Skeletal muscle cell (primary cell): ENCODE measurements at regions not wholly inside any gene's neighbourhood (a gene's known extent, or its start where the extent isn't known, plus 50 kb on each side); places are given as distances from the start of the nearest gene placed in this dataset.

ENCODE experiments used
- DNase-seq: peaks from one replicate; pipeline ENCODE4 v3.0.0-alpha.2; 2010; ENCODE audit warnings: low read depth
- H3K4me3 ChIP-seq: 2 replicates; pipeline ENCODE4 v1.5.1; 2011; ENCODE audit warnings: low read depth, mild to moderate bottlenecking, control low read depth, low read length, moderate library complexity

DNA sequence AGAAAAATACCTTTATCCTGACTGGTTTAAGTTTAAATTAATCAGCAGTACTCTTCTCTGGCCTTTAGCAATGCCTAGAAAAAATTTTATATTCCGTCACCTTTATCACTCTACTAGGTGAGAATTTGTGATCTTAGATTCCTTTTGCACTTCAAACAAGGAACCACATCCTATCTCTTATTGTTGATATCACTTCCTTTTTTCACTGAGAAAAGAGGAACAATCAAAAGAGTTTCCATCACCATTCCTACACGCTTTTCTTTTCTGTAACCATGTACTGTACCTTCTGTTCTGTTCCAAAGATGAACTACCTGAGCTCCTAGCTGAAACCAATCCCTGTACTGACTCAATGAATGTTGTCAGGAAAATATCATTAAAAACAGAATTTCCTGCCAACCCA, 1379.0 kb upstream of the MIR17HG start:
- no peak for DNase-seq
- no peak overlapping the region for H3K4me3 ChIP-seq

DNA sequence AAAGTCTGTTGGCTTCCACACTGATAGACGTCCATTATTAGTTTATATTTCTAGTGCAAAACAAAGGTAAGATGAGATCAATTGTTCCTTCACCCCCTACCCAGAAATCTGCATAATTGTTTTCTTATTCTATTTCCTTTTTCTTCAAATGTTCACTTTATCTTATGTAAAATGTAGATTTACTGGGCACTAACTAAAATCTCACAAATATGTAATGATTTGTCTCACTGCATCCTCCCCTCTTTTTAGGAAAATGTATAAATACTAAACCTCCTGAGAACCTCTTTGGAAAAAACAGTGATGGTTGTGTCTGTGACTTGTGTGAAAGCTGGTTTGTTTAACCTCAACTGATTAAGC, 1377.2 kb upstream of the MIR17HG start:
- H3K4me3 ChIP-seq: no peak overlapping the region
- no peak for DNase-seq

DNA sequence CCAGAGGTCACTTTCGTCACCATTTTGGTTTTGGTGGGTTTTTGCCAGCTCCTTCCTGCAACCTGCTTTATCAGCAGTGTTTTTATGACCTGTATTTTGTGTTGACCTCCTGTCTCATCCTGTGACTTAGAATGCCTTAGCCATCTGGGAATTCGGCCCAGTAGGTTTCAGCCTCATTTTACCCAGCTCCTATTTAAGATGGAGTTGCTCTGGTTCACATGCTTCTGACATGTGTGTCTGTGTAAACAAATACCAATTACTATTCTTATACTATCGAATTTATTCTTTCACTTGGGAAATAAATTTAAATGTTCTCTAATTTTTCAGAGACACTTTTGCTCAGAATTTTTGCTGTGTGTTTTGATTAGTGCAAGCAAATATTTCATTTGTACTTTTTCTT, 1370.3 kb upstream of the MIR17HG start:
- DNase-seq: no peak
- H3K4me3 ChIP-seq: no peak overlapping the region

DNA sequence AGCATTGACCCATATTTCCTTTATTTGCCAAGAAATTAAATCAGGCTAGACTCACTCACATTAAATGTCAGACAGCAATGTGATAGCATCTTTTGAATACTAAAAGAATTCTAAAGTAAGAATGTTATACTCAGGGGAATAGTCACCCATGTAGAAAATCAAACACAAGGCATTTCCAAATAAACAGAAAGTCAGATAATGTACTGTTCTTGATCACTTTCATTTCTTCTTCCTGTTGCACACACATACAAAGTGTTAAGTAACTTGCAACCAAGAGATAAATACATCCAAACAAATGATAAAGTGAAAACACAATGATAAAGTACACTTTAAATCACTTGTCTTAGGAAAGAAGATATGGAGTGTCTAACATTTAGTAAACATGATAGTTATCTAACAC, 1366.6 kb upstream of the MIR17HG start:
- no peak overlapping the region for H3K4me3 ChIP-seq
- DNase-seq: no peak

DNA sequence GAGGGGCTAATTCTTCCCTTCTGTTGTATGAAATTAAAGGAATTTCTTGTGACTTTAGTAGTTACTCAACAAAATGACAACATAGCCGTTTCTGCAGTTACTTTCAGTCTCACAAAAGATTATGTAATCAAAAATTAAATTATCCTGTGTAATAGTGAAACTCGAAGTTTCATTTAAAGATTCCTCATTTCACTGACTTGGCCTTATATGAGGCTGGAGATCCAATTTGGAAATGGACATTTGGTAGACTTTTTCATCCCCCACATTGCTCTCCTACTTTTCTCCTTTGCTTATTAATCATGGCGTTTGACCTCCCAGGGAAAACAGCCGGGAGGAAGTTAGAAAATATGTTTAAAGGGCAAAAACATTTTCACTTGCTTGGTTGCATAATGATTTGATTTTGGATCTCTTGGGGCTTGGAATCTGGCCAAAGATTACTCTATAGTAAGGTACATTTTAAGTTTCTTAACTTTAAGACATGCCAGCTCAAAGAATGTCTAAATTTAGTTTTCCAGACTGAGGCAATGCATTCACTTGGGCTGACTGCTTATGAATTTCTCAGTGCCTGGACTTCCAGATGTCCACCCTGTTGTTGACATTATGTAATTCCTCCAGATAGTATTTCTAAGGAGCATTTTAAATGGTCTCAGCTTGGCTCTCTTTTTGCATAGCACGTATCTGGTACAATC, 1364.9 kb upstream of the MIR17HG start:
- peak; percentile 59 for DNase-seq
- H3K4me3 ChIP-seq: no peak overlapping the region

DNA sequence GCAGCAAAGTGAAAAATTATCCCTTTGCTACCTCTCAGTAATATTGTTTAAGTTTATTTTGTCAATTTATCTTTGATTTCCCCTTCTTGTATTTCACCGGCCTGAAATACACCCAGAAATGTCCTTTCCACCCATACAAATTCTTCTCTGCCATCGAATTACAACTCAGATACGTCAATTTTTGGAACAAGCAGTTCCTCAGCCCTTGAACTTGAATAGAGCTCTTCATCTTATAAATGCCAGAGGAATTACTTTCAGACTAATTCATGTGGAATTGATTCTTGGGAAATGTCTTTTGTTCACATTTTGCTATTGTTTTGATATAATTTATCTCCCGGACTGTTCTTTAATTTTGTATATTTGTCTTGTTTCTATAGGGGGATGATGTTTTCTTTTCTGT, 1359.3 kb upstream of the MIR17HG start:
- DNase-seq: no peak
- H3K4me3 ChIP-seq: no peak overlapping the region

DNA sequence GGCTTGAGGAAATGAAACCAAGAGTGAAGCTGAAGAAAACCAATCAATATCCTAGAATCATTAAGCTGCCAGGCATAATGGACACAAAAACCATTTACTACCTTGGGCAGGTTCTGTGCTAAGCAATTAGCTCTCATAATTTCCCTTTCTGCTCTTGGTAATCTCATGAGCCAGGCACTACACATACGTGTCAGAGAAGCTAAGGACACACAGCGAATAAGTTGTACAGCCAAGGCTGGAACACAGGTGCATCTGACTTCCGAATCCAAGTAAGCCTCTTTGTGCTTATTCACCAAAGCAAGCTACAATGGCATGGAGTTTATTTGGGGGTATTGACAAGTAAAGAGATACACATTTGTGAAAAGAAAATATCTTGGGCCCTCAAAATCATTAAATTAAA, 1343.9 kb upstream of the MIR17HG start:
- no peak for DNase-seq
- no peak overlapping the region for H3K4me3 ChIP-seq

DNA sequence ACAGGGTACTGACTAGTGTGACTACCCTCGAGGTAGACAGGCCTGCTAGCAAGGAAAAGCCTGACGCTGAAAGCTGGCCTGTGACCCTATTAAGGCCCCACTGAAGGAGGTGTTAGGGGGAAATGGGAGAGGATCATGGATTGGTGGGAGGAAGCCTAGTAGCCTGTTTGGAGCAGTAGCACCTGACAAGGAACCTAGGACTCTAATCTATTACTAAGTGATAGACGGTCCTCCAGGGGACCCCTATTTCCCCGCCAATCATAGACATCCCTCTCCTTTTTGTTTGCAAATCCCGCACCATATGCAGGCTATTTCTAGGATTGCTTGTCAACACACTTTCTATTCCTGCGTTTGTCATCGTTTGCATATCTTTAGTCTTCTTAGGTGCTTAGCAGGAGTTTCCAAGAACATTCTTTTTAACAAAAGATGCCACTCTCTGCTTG, 1338.8 kb upstream of the MIR17HG start:
- H3K4me3 ChIP-seq: no peak overlapping the region
- no peak for DNase-seq

DNA sequence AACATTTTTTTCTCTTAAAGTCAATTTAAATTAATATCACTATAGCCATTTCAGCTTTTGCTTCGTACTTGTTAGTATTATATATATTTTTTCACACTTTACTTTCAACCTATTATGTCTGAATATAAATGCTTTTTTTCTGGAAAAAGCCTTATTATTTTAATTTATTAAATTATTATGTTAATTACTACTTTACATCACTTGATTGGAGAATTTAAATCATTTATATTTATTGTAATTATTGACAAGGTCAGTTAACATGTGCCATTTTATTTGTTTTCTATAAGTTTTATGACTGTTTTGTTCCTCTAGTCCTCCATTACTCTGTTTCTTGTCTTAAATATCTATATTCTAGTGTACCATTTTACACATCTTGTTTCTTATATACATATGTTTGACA, 1333.4 kb upstream of the MIR17HG start:
- H3K4me3 ChIP-seq: no peak overlapping the region
- DNase-seq: no peak

DNA sequence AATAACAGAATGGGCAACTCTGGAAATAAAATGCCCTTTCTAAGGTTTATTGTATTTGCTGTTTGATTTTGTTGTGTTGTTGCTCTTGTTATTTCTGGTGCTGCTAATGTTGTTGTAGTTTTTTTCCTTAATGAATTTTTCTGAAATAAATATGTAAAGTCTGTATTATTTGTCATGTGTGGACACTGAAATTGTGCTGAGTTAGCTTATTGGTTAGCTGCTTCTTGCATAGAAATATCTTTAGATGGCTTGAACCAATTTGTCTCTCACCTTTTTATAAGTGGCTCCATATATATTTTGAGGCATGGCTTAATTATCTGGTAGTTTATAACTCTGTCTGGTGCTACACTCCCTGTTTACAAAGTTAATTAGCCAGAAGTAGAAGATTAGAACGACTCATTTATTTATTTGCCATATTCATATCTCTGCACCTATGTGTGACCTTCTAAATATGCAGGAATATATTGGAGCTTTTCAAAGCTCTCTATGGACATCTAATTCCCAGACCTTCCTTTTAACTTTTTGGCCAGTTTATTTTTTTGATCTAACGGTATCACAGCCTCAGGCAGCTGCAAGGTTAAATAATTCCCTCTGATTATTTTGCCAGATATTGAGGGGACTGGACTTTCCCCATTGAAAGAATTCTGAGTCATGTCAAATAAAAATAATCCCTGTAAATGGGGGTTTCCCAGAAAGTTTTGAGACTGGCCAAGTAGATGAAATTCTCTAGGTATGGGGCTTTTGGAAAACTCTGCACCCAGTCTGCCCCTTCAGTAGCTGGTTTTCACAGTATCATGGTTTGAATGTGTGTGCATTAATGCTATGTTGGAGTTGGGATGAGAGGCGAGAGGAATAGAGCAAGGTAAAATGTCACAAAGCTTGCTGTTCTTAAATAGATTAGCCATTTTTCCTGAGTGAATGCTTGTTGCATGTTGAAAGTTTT, 1331.7 kb upstream of the MIR17HG start:
- no peak for DNase-seq
- H3K4me3 ChIP-seq: no peak overlapping the region

DNA sequence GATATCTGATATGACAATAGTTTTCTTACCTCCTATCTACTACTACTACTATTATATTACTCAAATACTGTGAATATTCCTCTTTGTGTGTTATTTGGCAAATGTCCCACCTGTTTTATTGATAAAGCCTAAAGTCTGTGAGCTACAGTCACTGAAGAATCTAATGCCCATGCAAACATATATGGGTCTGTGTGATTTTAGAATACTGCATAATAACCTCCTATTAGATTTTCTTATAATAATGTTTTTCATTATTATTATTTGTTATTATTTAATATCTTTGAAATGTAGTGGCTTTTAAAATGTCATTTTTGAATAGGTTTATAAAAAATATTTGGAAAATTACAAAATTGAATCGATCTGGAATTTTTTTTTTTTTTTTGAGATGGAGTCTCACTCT, 1330.8 kb upstream of the MIR17HG start:
- no peak for DNase-seq
- no peak overlapping the region for H3K4me3 ChIP-seq

DNA sequence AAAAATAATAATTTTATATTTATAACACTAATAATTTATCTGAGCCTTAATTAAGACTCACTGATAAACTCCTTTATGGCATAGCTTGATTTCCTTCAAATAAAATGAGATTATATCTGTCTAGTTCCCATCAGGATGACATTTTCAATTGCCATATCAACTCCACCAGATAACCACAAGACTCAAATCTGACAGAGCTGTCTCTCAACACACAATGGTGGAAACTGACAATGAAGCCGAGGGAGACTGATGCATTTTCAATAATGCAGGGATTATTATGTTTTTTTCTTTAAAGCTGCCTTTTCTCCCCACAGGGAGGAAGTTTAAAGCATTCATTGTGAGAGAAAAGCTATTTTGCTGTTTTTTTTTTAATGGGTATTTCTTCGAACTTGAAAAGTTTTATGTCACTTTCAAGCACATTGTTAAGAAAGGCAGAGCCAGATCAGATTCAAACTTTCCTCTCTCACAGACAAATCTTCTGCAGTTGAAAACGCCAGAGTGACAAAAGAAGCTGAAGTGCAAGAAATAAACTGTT, 1326.9 kb upstream of the MIR17HG start:
- H3K4me3 ChIP-seq: no peak overlapping the region
- no peak for DNase-seq

DNA sequence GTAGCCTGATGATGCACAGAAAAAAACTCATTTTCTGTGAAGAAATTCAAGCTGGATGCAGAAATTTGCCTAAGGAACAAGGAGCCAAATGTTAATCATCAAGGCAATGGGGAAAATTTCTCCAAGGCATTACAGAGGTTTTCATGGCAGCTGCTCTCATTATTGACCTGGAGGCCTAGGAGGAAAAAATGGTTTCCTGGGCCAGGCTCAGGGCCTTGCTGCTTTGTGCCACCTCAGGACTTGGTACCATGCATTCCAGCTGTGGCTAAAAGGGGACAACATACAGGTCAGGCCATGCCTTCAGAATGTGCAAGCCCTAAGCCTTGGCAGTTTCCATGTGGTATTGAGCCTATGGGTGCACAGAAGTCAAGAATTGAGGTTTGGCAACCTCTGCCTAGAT, 1320.1 kb upstream of the MIR17HG start:
- no peak for DNase-seq
- no peak overlapping the region for H3K4me3 ChIP-seq

DNA sequence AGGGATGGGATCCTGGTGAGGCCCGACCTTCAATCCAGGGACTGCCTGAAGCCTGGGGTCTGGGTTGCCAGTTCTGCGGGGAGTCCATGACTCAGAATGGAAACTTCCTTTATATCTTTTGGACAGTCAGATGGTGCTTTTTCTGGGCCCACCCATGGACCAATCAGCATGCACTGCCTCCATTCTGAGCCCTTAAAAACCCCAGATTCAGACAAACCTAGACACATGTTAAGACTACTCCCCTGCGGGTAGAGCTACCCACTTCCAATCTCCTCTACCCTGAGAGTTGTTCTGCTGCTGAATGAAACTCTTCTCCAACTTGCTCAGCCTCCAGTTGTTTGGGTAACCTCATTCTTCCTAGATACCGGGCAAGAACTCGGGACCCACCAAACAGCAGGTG, 1315.2 kb upstream of the MIR17HG start:
- no peak for DNase-seq
- no peak overlapping the region for H3K4me3 ChIP-seq

DNA sequence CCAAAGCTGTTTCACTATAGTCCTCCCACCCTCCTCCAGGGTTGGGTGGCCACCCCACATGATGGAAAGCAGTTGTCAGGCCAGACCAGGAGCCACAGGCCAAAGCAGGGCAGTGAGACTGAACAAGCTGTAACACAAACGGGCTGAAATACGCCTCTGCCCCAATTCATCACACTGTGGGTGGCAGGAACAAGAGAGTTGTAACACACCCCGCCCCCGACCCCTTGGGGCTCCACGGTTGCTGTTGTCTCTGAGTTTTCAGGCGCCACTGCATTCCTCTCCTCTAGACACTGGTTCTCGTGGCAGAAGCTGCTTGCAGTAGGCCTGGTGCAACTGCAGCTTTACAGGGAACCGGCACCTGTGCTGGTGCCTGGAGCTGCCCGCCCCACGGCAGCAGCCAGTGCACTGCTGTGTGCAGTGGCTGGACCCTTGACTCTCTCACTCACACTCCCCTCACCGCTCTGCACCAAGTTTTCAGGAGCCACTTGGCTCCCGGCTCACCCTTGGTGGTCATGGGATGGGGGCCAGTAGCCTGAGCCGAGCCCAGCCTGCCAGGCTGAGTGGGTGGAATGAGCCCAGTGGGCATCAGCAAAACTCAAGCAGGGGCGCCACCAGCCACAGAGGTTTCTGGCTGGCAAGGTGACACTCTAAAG, 1314.5 kb upstream of the MIR17HG start:
- no peak overlapping the region for H3K4me3 ChIP-seq
- DNase-seq: no peak

DNA sequence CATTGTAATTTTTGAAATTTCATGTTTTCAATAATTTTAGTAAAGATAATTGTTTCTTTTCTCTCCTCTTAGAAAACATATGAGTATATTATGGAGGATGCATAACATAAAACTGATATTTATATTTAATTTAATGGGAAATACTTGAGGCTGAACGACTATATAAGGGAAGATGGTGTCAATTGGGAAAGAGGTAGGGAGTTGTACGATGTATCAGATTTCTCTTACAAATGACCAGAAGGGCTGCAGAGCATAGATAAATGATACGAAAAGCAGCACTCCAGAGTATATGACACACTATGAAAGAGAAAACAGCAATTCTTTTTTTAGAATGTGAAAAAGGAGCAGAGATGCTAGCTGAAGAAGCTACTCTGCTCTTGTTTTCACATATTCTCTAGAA, 1308.0 kb upstream of the MIR17HG start:
- no peak overlapping the region for H3K4me3 ChIP-seq
- no peak for DNase-seq

DNA sequence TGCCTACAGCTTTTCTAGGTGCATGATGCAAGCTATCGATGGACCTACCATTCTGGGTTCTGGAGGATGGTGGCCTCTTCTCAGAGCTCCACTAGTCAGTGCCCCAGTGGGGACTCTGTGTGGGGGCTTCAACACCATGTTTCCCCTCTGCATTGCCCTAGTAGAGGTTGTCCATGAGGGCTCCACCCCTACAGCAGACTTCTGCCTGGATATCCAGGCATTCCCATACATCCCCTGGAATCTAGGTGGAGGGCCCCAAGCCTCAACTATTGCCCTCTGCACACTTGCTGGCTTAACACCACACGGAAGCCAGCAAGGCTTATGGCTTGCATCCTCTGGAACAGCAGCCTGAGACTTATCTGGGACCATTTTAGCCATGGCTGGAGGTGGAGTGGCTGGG, 1299.9 kb upstream of the MIR17HG start:
- no peak overlapping the region for H3K4me3 ChIP-seq
- no peak for DNase-seq

DNA sequence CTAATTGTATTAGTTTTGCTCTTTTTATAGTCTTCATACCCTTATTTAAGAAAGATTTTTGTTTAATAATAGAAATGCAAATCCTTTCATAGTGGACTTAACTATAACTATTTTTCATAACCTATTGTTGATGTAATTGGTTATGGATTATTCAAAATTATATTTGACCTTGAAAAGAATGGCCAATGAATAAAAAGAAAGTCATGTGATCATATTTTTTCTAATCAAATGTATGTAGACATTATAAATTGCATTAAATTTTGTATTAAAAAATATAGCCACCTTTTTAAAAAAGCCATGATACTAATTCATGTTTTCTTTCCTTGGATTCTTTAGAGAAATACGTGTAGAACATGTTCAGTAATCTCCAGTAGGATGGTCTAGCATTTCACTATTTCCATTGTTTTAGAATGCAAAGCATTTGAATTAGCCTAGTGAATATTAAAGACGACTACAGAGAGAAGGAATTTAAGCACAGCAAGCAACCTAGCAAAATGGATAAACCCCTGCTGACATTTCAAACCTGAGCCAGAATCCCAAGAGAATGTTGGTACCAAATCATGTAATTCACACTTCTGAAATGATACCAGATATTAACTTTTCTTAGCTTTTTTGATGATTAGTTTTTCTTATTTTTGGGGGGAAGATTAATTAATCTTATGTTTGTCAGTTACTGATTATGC, 1297.4 kb upstream of the MIR17HG start:
- H3K4me3 ChIP-seq: no peak overlapping the region
- DNase-seq: no peak

DNA sequence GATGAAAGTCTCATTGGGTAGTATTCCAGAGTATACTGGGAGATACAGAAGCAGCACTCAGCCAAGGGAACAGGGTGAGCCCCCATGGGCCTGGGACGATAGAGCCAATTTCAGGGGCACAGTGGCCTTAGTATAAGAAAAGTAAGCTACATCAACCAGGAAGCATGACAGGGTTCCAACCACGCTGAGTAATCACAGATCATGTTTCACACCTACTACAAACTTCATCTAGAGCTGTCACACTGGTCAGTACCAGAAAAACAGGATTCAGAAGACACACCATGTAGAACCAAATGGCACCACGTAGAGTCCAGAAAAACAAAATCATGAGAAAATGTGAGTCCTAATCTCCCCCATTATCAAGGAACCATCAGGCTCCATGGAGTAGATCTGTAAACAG, 1292.4 kb upstream of the MIR17HG start:
- DNase-seq: peak; percentile 13
- no peak overlapping the region for H3K4me3 ChIP-seq

DNA sequence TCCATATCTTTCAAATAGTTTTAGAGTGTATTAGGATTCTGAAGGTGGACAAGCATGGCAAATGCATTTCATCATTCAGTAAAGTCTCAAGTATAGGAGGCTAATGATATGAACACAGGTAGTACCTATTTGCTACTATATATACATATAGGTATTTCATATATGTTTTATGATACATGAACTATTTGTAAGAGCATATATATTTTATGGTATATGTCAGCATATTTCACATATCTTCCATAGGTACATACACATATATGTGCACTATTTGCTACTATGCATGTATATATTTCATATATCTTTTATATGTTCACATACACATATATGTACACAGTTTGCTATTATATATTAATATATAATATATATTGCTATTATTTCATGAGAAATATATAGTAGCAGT, 1291.7 kb upstream of the MIR17HG start:
- H3K4me3 ChIP-seq: no peak overlapping the region
- DNase-seq: no peak
